Non-pigmented ciliary epithelial cell (primary cell): ENCODE measurements at regions not wholly inside any gene's neighbourhood (a gene's known extent, or its start where the extent isn't known, plus 50 kb on each side); places are given as distances from the start of the nearest gene placed in this dataset.

Experiments
- DNase-seq: peaks from one replicate; pipeline ENCODE4 v3.0.0-alpha.2; 2010; ENCODE audit warnings: low read depth

DNA sequence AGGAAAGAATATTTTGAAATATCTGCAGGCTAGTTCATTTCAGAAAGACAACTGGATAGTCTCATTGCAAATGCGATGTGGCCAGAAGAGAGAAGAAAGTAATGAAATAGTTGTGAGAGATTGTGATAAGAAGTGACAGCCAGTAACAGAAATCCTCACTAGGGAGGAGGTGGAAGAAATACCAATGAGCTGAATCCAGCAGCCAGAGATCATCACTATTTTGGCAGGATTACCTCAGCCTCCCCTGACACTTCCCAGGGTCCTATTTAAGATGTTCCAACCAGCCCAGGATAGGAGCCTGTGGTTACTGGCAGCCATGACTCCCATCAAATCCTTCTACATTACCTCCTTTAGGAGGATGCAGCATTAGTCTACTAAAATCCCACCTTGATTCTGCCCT is 76.7 kb upstream of the ARHGAP24 start:
- peak; percentile 47 for DNase-seq

DNA sequence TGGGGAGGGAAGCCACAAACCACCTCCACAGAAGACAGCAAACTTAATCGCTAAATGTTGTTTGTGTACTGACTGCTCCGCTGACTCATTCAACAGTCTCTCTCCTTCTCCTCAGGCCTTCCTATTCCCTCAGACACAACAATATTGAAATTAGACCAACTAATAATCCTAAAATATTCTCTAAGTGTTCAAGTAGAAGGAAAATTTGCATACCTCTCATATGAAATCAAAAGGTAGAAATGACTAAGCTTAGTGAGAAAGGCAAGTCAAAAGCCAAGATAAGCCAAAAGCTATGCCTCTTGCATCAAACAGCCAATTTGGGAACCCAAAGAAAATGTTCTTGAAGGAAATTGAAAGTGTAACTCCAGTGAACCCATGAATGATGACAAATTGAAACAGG is 75.7 kb upstream of the ARHGAP24 start:
- no peak for DNase-seq

DNA sequence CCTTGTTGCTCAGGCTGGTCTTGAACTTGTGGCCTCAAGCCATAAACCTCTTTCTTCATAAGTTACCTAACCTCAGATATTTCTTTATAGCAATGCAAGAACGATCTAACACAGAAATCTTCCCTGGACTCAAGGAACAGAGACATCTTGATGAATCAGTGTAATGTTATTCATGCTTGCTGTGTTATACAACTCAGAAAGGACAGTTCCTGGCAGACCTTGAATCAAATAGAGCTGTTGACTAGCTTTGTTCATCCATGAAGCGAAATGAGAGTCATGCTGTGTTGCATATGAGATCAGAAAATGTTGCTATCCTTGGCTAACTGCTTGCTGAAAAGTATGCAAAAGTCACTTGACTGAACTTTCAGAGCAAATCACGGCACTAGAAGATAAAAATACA is 72.6 kb upstream of the ARHGAP24 start:
- peak; percentile 97 for DNase-seq

DNA sequence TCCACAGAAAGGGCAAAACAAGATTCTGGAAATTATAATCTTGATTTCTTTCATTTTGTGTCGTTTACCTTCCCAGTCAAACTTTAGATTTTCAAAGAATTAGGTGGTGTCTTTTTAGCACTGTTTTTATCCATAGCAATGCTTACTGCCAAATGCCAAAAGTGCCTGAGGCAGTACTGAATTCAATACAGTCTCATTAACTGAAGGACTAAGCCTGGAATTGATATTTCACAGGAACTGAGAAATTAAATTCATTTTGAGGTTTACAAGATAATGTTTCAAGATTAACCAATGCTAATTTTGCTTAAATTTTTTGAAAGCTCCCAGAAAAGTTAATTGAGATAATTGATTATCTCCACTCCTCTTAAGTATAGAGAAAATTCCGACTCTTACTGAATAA is 68.8 kb upstream of the ARHGAP24 start:
- no peak for DNase-seq

DNA sequence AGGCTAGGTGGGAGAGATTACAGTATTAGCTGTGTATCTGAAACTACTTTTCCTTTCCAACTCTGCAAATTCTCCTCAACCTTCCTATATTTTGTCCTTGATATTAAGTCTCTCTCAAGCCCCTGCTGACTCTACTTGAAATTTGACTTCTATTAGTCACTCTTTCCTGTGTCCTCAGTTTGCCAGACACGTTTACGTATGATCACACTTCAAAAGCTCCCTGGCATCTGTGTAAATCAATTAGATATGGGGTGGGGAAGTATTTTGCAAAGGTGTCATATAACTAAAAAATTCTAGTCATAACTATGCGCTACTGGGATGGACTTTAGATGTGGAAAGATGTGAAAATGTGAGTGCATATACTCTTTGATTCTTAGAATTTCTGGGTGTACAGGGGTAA is 67.4 kb upstream of the ARHGAP24 start:
- no peak for DNase-seq

DNA sequence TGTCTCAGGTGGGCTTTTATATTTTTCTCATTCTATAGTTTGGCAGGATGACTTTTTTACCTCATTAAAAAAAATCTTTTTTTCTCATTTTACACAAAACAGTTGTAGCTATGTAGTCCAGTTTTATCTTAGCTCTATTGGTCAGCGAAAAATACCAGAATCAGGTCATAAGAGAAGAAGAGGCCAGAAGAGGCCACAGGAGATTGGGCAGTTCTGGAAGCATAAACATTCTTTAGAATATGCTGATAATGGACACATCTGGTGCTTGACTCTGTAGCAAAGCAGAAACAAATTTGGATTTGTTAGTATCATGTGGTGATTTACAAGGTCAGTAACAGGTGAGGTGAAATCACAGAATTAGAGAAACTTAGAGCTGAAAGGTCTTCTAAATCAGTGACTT is 66.6 kb upstream of the ARHGAP24 start:
- DNase-seq = no peak

DNA sequence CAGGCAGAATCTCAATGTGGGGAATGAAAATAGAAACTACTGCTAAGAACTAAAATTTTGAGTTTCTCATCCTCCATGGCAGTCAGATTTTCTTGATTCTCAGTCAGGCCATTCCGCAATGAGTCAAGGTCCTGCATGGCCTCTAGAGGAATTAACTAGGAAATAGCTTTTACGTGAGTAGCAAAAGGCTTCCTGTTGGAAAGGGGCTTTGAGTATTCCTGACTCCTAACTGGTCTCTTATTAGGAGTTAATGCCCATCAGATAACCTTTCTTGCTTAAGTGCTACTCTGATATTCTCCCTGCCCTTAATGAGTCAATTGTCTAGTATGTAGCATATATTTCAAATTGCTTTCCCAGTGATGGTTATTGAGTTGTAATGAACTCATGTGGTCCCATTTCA is 65.7 kb upstream of the ARHGAP24 start:
- DNase-seq = no peak

DNA sequence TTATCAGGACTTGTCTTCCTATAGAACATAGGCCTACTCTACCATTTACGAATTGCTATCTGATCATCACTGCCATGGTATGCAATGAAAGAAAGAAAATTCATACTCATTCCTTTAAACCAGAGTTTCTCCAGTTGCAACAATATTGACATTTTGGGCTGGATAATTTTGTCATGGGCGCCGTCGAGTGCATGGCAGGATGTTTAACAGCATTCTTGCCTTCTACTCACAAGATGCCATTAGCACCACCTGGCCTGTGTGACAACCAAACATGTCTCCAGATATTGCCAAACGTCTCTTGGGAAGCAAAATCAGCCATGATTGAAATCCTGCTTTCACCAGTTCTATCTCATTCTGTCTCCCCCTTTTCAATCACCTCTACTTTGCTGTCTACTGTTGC is 63.6 kb upstream of the ARHGAP24 start:
- DNase-seq = no peak

DNA sequence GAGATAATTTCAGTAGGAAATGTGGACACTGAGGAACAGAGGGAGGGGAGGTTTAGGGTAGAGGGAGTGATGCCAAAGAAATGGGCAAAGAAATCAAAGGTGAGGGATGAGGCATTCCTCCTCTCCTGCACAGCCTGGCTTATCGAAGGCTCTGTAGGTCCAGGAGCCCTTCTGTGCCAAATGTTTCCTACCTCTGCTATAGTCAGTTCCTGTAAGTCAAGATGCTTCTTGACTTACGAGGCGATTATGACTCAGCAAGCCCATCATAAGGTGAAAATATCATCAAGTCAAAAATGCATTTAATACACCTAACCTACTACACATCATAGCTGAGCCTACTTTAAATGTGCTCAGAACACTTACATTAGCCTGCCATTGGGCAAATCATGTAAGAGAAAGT is 60.0 kb upstream of the ARHGAP24 start:
- DNase-seq = no peak

DNA sequence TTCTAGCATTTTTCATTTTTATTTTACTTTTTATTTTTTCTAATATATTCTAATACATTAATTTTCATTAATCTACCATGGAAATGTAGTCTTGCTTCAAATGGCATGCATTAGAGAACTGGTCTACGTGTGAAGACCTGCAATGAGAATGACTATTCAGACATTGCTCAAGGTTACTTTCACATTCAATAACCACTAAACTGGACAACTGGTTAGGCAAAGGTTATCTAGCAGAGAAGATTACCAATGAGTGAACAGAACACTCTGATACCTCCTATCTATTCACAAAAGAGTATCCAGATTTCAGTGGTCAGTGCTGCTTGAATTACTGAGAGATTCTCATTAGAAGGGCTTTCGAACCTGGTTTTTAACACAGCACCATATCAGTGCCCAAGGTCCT is 58.9 kb upstream of the ARHGAP24 start:
- no peak for DNase-seq

DNA sequence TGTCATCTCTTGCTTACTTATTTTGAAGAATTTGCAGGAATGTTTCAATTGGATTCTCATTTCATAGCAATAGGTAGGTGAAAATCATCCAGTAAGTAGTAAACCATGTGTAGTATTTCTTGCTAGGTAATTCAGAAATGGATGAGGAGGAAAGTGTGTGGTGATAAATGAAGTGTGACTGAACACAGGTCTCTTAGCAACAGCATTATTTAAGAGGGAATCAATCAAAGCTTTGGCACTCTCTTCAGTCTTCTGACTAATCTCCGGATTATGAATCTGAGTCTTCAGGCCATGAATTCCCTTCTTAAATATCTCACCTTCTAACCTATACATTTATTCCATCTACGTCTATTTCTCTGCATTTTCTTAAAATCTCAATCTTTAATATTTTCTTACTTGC is 55.8 kb upstream of the ARHGAP24 start:
- DNase-seq = no peak

DNA sequence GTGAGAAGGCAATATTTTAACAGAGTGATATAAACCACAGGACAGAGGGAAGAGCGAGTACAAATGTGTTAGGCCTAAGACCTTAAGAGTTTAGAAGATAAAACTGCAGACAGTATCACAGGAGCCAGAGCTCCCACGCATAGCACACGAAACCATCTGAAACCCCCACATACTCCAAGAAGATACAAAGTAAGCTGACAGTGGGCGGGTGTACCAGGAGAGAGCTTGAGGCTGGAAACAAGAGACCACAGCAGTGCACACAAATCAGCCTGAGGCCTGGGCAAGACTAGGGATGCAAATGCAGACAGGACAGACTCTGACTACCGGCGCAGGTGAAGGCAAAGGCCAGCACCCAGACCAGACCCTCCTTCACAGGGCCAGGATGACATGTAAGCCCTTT is 54.1 kb upstream of the ARHGAP24 start:
- DNase-seq = no peak

DNA sequence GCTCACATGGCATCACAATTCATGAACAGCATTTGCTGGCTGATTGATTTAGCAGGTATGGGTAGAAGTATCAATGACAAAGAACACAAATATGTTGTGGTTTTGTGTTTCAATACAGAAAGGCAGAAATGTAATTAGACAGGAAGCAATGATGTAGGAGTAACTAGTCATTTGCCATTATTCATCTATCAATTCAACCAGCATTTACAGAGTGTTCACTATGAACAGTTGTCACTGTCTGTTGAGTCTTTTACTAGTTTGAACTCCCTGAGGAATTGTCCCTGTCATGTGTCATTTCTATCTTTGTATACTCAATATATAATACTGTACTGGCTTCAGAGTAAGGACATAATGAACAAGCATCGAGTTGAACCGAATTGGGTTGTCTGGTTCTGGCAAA is 51.5 kb upstream of the ARHGAP24 start:
- DNase-seq = no peak
